ENCODE measurements at regions not wholly inside any gene's neighbourhood (a gene's known extent, or its start where the extent isn't known, plus 50 kb on each side); places are given as distances from the start of the nearest gene placed in this dataset.

- TF ChIP-seq, protein P1, sequence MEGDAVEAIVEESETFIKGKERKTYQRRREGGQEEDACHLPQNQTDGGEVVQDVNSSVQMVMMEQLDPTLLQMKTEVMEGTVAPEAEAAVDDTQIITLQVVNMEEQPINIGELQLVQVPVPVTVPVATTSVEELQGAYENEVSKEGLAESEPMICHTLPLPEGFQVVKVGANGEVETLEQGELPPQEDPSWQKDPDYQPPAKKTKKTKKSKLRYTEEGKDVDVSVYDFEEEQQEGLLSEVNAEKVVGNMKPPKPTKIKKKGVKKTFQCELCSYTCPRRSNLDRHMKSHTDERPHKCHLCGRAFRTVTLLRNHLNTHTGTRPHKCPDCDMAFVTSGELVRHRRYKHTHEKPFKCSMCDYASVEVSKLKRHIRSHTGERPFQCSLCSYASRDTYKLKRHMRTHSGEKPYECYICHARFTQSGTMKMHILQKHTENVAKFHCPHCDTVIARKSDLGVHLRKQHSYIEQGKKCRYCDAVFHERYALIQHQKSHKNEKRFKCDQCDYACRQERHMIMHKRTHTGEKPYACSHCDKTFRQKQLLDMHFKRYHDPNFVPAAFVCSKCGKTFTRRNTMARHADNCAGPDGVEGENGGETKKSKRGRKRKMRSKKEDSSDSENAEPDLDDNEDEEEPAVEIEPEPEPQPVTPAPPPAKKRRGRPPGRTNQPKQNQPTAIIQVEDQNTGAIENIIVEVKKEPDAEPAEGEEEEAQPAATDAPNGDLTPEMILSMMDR (IDR thresholded peaks at IDR 0.05; ENCODE audit: poor library complexity), result no peak
- TF ChIP-seq EZH2phosphoT487 (IDR thresholded peaks at IDR 0.05; ENCODE audit: low read depth, severe bottlenecking, unreplicated experiment) (no peak), EZH2 (IDR thresholded peaks at IDR 0.05; ENCODE audit: borderline replicate concordance) (no peak)
Measured at GRCh38 chr16:76955629-76956028, 235.4 kb upstream of the MON1B start.

Measured in hepatocyte (in vitro differentiated cells).